HL-60 (cell line): ENCODE measurements at regions not wholly inside any gene's neighbourhood (a gene's known extent, or its start where the extent isn't known, plus 50 kb on each side); places are given as distances from the start of the nearest gene placed in this dataset.

Experiments used
- DNase-seq, 2 experiments: peaks; one replicate each; pipeline ENCODE4 v3.0.0-alpha.2; 2010 to 2020; ENCODE audit warnings: low read depth in 1 of 2, low spot score in 1 of 2
- H3K27ac ChIP-seq: fragments of 250-450 bp; sonication (Bioruptor Pico); replicated peaks from 2 replicates; pipeline ENCODE4 v1.5.1; 2020; ENCODE audit warnings: mild to moderate bottlenecking, moderate library complexity
- H3K27me3 ChIP-seq: fragments of 250-450 bp; sonication (Bioruptor Pico); 2 replicates; pipeline ENCODE4 v1.5.1; 2021; ENCODE audit warnings: mild to moderate bottlenecking, moderate library complexity; ENCODE audit not compliant: insufficient read depth, poor library complexity, severe bottlenecking
- H3K4me3 ChIP-seq: replicated peaks from 2 replicates; pipeline ENCODE4 v1.5.1; 2011; ENCODE audit warnings: mild to moderate bottlenecking, control low read depth, low read length; ENCODE audit not compliant: insufficient read depth
- CTCF ChIP-seq: IDR thresholded peaks from one replicate; pipeline ENCODE4 v1.5.1; 2011; ENCODE audit warnings: low read length, control low read depth, inconsistent platforms; ENCODE audit not compliant: insufficient read depth
- GABPA ChIP-seq: IDR thresholded peaks from 2 replicates; pipeline ENCODE4 v1.6.1; 2012; ENCODE audit warnings: low read depth
- POLR2AphosphoS5 ChIP-seq: IDR thresholded peaks from 2 replicates; pipeline ENCODE4 v1.6.1; 2012; ENCODE audit warnings: low read depth
- REST ChIP-seq: IDR thresholded peaks from 2 replicates; pipeline ENCODE4 v1.6.1; 2012; ENCODE audit warnings: low read depth; ENCODE audit not compliant: insufficient replicate concordance
- SPI1 ChIP-seq: IDR thresholded peaks from 2 replicates; pipeline ENCODE4 v1.6.1; 2012; ENCODE audit warnings: low read depth, mild to moderate bottlenecking, borderline replicate concordance

GRCh38 chr13:61078976-61079770 lies 336.5 kb downstream of the PCDH20 start:
- H3K27me3 ChIP-seq: no peaks in the 10 kb centered on the region
- H3K27ac ChIP-seq: no peak overlapping the region
- no peak for TF ChIP-seq CTCF
- no peak for TF ChIP-seq SPI1
- TF ChIP-seq POLR2AphosphoS5: no peak
- no peak for TF ChIP-seq GABPA
- no peak for TF ChIP-seq REST
- no peak overlapping the region for H3K4me3 ChIP-seq
- DNase-seq: no peak

GRCh38 chr13:61052175-61052574 lies 363.5 kb downstream of the PCDH20 start:
- TF ChIP-seq SPI1 (peak; percentile 82), CTCF (no peak)
- Histone ChIP-seq H3K27ac (no peak overlapping the region), H3K27me3 (no peaks in the 10 kb centered on the region), H3K4me3 (no peak overlapping the region)
- no peak for DNase-seq

- H3K4me3 ChIP-seq: no peak overlapping the region
- no peak overlapping the region for H3K27ac ChIP-seq
- H3K27me3 ChIP-seq: no peaks in the 10 kb centered on the region
- TF ChIP-seq CTCF (no peak), REST (no peak), GABPA (no peak), SPI1 (no peak), POLR2AphosphoS5 (no peak)
- no peak for DNase-seq
Measured at GRCh38 chr13:61045251-61045650, 370.4 kb downstream of the PCDH20 start.

GRCh38 chr13:61040181-61040580 lies 375.5 kb downstream of the PCDH20 start:
- no peaks in the 10 kb centered on the region for H3K27me3 ChIP-seq
- TF ChIP-seq CTCF (no peak), REST (no peak)
- H3K4me3 ChIP-seq: no peak overlapping the region
- no peak overlapping the region for H3K27ac ChIP-seq
- DNase-seq: no peak
